ENCODE measurements at regions not wholly inside any gene's neighbourhood (a gene's known extent, or its start where the extent isn't known, plus 50 kb on each side); places are given as distances from the start of the nearest gene placed in this dataset.

- TF ChIP-seq ZNF766 (CRISPR knock-in tag; IDR thresholded peaks at IDR 0.05; ENCODE audit: borderline replicate concordance): no peak
- no peak for TF ChIP-seq REST (IDR thresholded peaks at IDR 0.05; ENCODE audit: borderline replicate concordance in 1 of 2, low read depth in 1 of 2, low read length in 2 of 2)
- TF ChIP-seq MAZ (IDR thresholded peaks at IDR 0.05; ENCODE audit: borderline replicate concordance, low read depth, low read length): no peak
- TF ChIP-seq MAZ (CRISPR knock-in tag; IDR thresholded peaks at IDR 0.05; ENCODE audit: low read depth): no peak
- TF ChIP-seq CEBPB (IDR thresholded peaks at IDR 0.05; ENCODE audit: borderline replicate concordance, low read depth, low read length): no peak
- no peak for TF ChIP-seq STAT5B (CRISPR knock-in tag; IDR thresholded peaks at IDR 0.05)
- TF ChIP-seq CTCF (CRISPR knock-in tag; IDR thresholded peaks at IDR 0.05): no peak
- TF ChIP-seq POLR2A (IDR thresholded peaks at IDR 0.05; ENCODE audit: insufficient read depth in 1 of 2, low read depth in 2 of 2, low read length in 2 of 2): no peak
Observed at GRCh38 chr7:91571601-91572000, 307.4 kb downstream of the FZD1 start.

All from HepG2 (cell line).